ENCODE measurements at regions not wholly inside any gene's neighbourhood (a gene's known extent, or its start where the extent isn't known, plus 50 kb on each side); places are given as distances from the start of the nearest gene placed in this dataset.

GRCh38 chr3:13150624-13151023 is 77.4 kb upstream of the IQSEC1 start:
- no peaks in the 10 kb centered on the region for H4K20me1 ChIP-seq (ENCODE audit: insufficient read depth, low read length)
- no peak overlapping the region for H3K4me3 ChIP-seq (ENCODE audit: low read length)
- peaks cover 4% of the 10 kb centered on the region; the same call in 1 of the 2 replicates for H3K9me3 ChIP-seq (ENCODE audit: insufficient read depth, low read length)
- no peaks in the 10 kb centered on the region for H3K79me2 ChIP-seq (ENCODE audit: low read length)
- no peaks in the 10 kb centered on the region for H3K36me3 ChIP-seq (replicated peaks; ENCODE audit: low read depth, low read length)
- no peak overlapping the region for H3K9ac ChIP-seq (ENCODE audit: low read length)
- H3K4me1 ChIP-seq (ENCODE audit: low read length): no peaks in the 10 kb centered on the region
- TF ChIP-seq CTCF (IDR thresholded peaks at IDR 0.05; ENCODE audit: low read depth, low read length): no peak
- TF ChIP-seq EZH2phosphoT487 (IDR thresholded peaks at IDR 0.05; ENCODE audit: low read depth): no peak
- H3K27ac ChIP-seq (ENCODE audit: low read length): no peak overlapping the region
- H2AFZ ChIP-seq (ENCODE audit: low read depth, low read length): no peak overlapping the region
- H3K27me3 ChIP-seq (ENCODE audit: low read depth, low read length): peaks cover 15% of the 10 kb centered on the region; the same call in 1 of the 2 replicates
- H3K4me2 ChIP-seq (ENCODE audit: low read length): no peak overlapping the region

- peak overlapping the region; percentile 29; the same call in 1 of the 2 replicates for H3K4me2 ChIP-seq (ENCODE audit: low read length)
- no peak overlapping the region for H3K27ac ChIP-seq (ENCODE audit: low read length)
- H3K36me3 ChIP-seq (replicated peaks; ENCODE audit: low read depth, low read length): no peaks in the 10 kb centered on the region
- no peak for TF ChIP-seq EZH2phosphoT487 (IDR thresholded peaks at IDR 0.05; ENCODE audit: low read depth)
- TF ChIP-seq CTCF (IDR thresholded peaks at IDR 0.05; ENCODE audit: low read depth, low read length): no peak
- no peaks in the 10 kb centered on the region for H3K79me2 ChIP-seq (ENCODE audit: low read length)
- no peak overlapping the region for H3K9ac ChIP-seq (ENCODE audit: low read length)
- no peak overlapping the region for H2AFZ ChIP-seq (ENCODE audit: low read depth, low read length)
- H3K9me3 ChIP-seq (ENCODE audit: insufficient read depth, low read length): no peaks in the 10 kb centered on the region
- H3K4me3 ChIP-seq (ENCODE audit: low read length): no peak overlapping the region
- no peaks in the 10 kb centered on the region for H3K4me1 ChIP-seq (ENCODE audit: low read length)
- H3K27me3 ChIP-seq (ENCODE audit: low read depth, low read length): peaks cover 10% of the 10 kb centered on the region; the same call in 1 of the 2 replicates
- H4K20me1 ChIP-seq (ENCODE audit: insufficient read depth, low read length): no peaks in the 10 kb centered on the region
These were observed 76.3 kb upstream of the IQSEC1 start for GRCh38 chr3:13149330-13150108.

GRCh38 chr3:13148561-13149329 is 75.5 kb upstream of the IQSEC1 start:
- H3K27me3 ChIP-seq (ENCODE audit: low read depth, low read length): peaks cover 14% of the 10 kb centered on the region; the same call in 1 of the 2 replicates
- H3K9me3 ChIP-seq (ENCODE audit: insufficient read depth, low read length): no peaks in the 10 kb centered on the region
- no peaks in the 10 kb centered on the region for H3K36me3 ChIP-seq (replicated peaks; ENCODE audit: low read depth, low read length)
- no peak overlapping the region for H3K4me2 ChIP-seq (ENCODE audit: low read length)
- no peaks in the 10 kb centered on the region for H3K79me2 ChIP-seq (ENCODE audit: low read length)
- H3K27ac ChIP-seq (ENCODE audit: low read length): no peak overlapping the region
- no peak overlapping the region for H3K4me3 ChIP-seq (ENCODE audit: low read length)
- H3K9ac ChIP-seq (ENCODE audit: low read length): no peak overlapping the region
- no peaks in the 10 kb centered on the region for H4K20me1 ChIP-seq (ENCODE audit: insufficient read depth, low read length)
- TF ChIP-seq EZH2phosphoT487 (IDR thresholded peaks at IDR 0.05; ENCODE audit: low read depth) (no peak), CTCF (IDR thresholded peaks at IDR 0.05; ENCODE audit: low read depth, low read length) (no peak)
- no peaks in the 10 kb centered on the region for H3K4me1 ChIP-seq (ENCODE audit: low read length)
- no peak overlapping the region for H2AFZ ChIP-seq (ENCODE audit: low read depth, low read length)

GRCh38 chr3:13148126-13148525 is 74.9 kb upstream of the IQSEC1 start:
- H3K27ac ChIP-seq (ENCODE audit: low read length): no peak overlapping the region
- H3K36me3 ChIP-seq (replicated peaks; ENCODE audit: low read depth, low read length): no peaks in the 10 kb centered on the region
- H3K79me2 ChIP-seq (ENCODE audit: low read length): no peaks in the 10 kb centered on the region
- no peaks in the 10 kb centered on the region for H3K4me1 ChIP-seq (ENCODE audit: low read length)
- H3K27me3 ChIP-seq (ENCODE audit: low read depth, low read length): peaks cover 12% of the 10 kb centered on the region
- no peaks in the 10 kb centered on the region for H3K9me3 ChIP-seq (ENCODE audit: insufficient read depth, low read length)
- 0 out of 2 replicates have a peak, but pooled peaks cover 1% of the 10 kb centered on the region for H4K20me1 ChIP-seq (ENCODE audit: insufficient read depth, low read length)
- H2AFZ ChIP-seq (ENCODE audit: low read depth, low read length): no peak overlapping the region
- no peak for TF ChIP-seq CTCF (IDR thresholded peaks at IDR 0.05; ENCODE audit: low read depth, low read length)
- no peak for TF ChIP-seq EZH2phosphoT487 (IDR thresholded peaks at IDR 0.05; ENCODE audit: low read depth)
- H3K4me2 ChIP-seq (ENCODE audit: low read length): no peak overlapping the region
- no peak overlapping the region for H3K4me3 ChIP-seq (ENCODE audit: low read length)
- no peak overlapping the region for H3K9ac ChIP-seq (ENCODE audit: low read length)
